IMR-90 (cell line): ENCODE measurements at regions not wholly inside any gene's neighbourhood (a gene's known extent, or its start where the extent isn't known, plus 50 kb on each side); places are given as distances from the start of the nearest gene placed in this dataset.

Source experiments
- ATAC-seq: fragments of 200-7000 bp; cut with Tn5 transposase; 2 replicates; pipeline ENCODE4 v1.9.1; 2020; ENCODE audit warnings: low read depth, mild to moderate bottlenecking, moderate library complexity
- BruUV-seq: library from RNA; stranded (reverse); fragments of 400-500 nt; replicated peaks from 2 replicates; lab custom pipeline; 2021; lab: Mats Ljungman, UMichigan
- CTCF ChIA-PET: fragments of 300-600 bp; formaldehyde crosslinking; extraction: SDS; loops from one replicate; lab custom pipeline; 2021; ENCODE audit warnings: antibody characterized with exemption; lab: Yijun Ruan, JAX
- POLR2A ChIA-PET: fragments of 300-600 bp; sonication (Branson Sonifier 250); formaldehyde crosslinking; loops from one replicate; lab custom pipeline; 2022; ENCODE audit warnings: antibody characterized with exemption; ENCODE audit not compliant: unreplicated experiment; lab: Charles Lee
- DNase-seq: peaks from one replicate; pipeline ENCODE4 v3.0.0; 2013
- H2AFZ ChIP-seq: replicated peaks from 2 replicates; pipeline ENCODE3; 2013; ENCODE audit warnings: low read length, mild to moderate bottlenecking; ENCODE audit not compliant: poor library complexity
- H2AK5ac ChIP-seq: 2 replicates; pipeline ENCODE4 v1.6.1; 2013; ENCODE audit warnings: low read depth, low read length, inconsistent platforms
- H2AK9ac ChIP-seq: replicated peaks from 2 replicates; pipeline ENCODE3; 2013; ENCODE audit warnings: mild to moderate bottlenecking, low read depth, low read length, moderate library complexity; ENCODE audit not compliant: poor library complexity
- H2BK120ac ChIP-seq: 2 replicates; pipeline ENCODE4 v1.6.1; 2013; ENCODE audit warnings: low read depth, low read length, inconsistent platforms
- H2BK15ac ChIP-seq: 3 replicates; pipeline ENCODE4 v1.6.1; 2013; ENCODE audit warnings: low read depth, low read length, inconsistent platforms
- H2BK20ac ChIP-seq: 2 replicates; pipeline ENCODE4 v1.6.1; 2013; ENCODE audit warnings: low read depth, mild to moderate bottlenecking, inconsistent platforms, low read length, moderate library complexity
- H2BK5ac ChIP-seq: 2 replicates; pipeline ENCODE4 v1.6.1; 2013; ENCODE audit warnings: mild to moderate bottlenecking, low read depth, low read length, inconsistent platforms; ENCODE audit not compliant: poor library complexity, severe bottlenecking
- H3K14ac ChIP-seq: replicated peaks from 2 replicates; pipeline ENCODE4 v1.6.1; 2013; ENCODE audit warnings: low read depth, low read length, inconsistent platforms
- H3K18ac ChIP-seq: 2 replicates; pipeline ENCODE4 v1.6.1; 2013; ENCODE audit warnings: low read depth, low read length, control low read depth
- H3K23ac ChIP-seq: 2 replicates; pipeline ENCODE4 v1.6.1; 2013; ENCODE audit warnings: low read depth, low read length, inconsistent platforms
- H3K27ac ChIP-seq: 2 replicates; pipeline ENCODE4 v1.5.1; 2013; ENCODE audit warnings: mild to moderate bottlenecking, control low read depth, low read length; ENCODE audit not compliant: insufficient read depth
- H3K27me3 ChIP-seq: 2 replicates; pipeline ENCODE4 v1.6.1; 2013; ENCODE audit warnings: low read length; ENCODE audit not compliant: control insufficient read depth, insufficient read depth
- H3K36me3 ChIP-seq: 2 replicates; pipeline ENCODE4 v1.6.1; 2013; ENCODE audit warnings: low read length, mixed read lengths; ENCODE audit not compliant: control insufficient read depth, insufficient read depth
- H3K4ac ChIP-seq: 2 replicates; pipeline ENCODE4 v1.6.1; 2013; ENCODE audit warnings: low read depth, low read length, inconsistent platforms
- H3K4me1 ChIP-seq: 2 replicates; pipeline ENCODE4 v1.6.1; 2013; ENCODE audit warnings: low read length, mixed read lengths; ENCODE audit not compliant: control insufficient read depth, insufficient read depth
- H3K4me2 ChIP-seq: 2 replicates; pipeline ENCODE4 v1.6.1; 2013; ENCODE audit warnings: low read depth, mild to moderate bottlenecking, control low read depth, low read length, moderate library complexity
- H3K4me3 ChIP-seq: 2 replicates; pipeline ENCODE4 v1.5.1; 2013; ENCODE audit warnings: low read depth, mild to moderate bottlenecking, control low read depth, low read length, moderate library complexity; ENCODE audit not compliant: insufficient read depth
- H3K56ac ChIP-seq: 2 replicates; pipeline ENCODE4 v1.6.1; 2013; ENCODE audit warnings: low read length, inconsistent platforms; ENCODE audit not compliant: insufficient read depth; ENCODE audit errors: extremely low read depth
- H3K79me1 ChIP-seq, 2 experiments: 2 replicates each; pipeline ENCODE4 v1.6.1; 2013; ENCODE audit warnings: low read length in 2 of 2, inconsistent platforms in 1 of 2, low read depth in 1 of 2
- H3K9ac ChIP-seq: 2 replicates; pipeline ENCODE4 v1.6.1; 2013; ENCODE audit warnings: low read depth, low read length, control low read depth
- H3K9me1 ChIP-seq: 2 replicates; pipeline ENCODE4 v1.6.1; 2013; ENCODE audit warnings: low read length, inconsistent platforms; ENCODE audit not compliant: insufficient read depth
- H3K9me3 ChIP-seq: 2 replicates; pipeline ENCODE4 v1.6.1; 2013; ENCODE audit warnings: low read length; ENCODE audit not compliant: control insufficient read depth, insufficient read depth
- H4K20me1 ChIP-seq: 2 replicates; pipeline ENCODE4 v1.6.1; 2013; ENCODE audit warnings: low read length, inconsistent platforms; ENCODE audit not compliant: insufficient read depth
- H4K5ac ChIP-seq: 2 replicates; pipeline ENCODE4 v1.6.1; 2013; ENCODE audit warnings: mild to moderate bottlenecking, low read depth, low read length, control low read depth
- H4K8ac ChIP-seq, 2 experiments: 2 replicates each; pipeline ENCODE4 v1.6.1; 2013; ENCODE audit warnings: low read depth in 2 of 2, low read length in 2 of 2, control low read depth in 1 of 2, inconsistent platforms in 1 of 2
- H4K91ac ChIP-seq: 2 replicates; pipeline ENCODE4 v1.6.1; 2013; ENCODE audit warnings: low read depth, low read length, inconsistent platforms; ENCODE audit not compliant: insufficient read depth
- BHLHE40 ChIP-seq: fragments of 150-350 bp; IDR thresholded peaks from 2 replicates; pipeline ENCODE4 v1.6.1; 2016; ENCODE audit warnings: mild to moderate bottlenecking, low read depth, low read length
- MAZ ChIP-seq: IDR thresholded peaks from 2 replicates; pipeline ENCODE4 v1.6.1; 2012; ENCODE audit warnings: low read depth, mild to moderate bottlenecking, low read length, improper control_type of control experiment, moderate library complexity, borderline replicate concordance
- WGBS, 2 experiments: methylation state at CpG; one replicate each; pipeline versions ENCODE4 v1.1.5 to v1.1.7; 2013; ENCODE audit warnings: missing lambda C conversion rate in 2 of 2; ENCODE audit not compliant: insufficient read length in 1 of 2; ENCODE audit errors: extremely low coverage in 2 of 2; 5-methylcytosine and 5-hydroxymethylcytosine counted together
- dilution Hi-C: fragments of 300-500 bp; cut with HindIII; formaldehyde crosslinking; loops from one replicate; pipeline ENCODE4 v1.14.3; 2018; ENCODE audit warnings: low sequenced_read_pairs; ENCODE audit not compliant: unreplicated experiment
- in situ Hi-C: fragments of 300-500 bp; cut with MboI; formaldehyde crosslinking; loops from 3 replicates; pipeline ENCODE4 v1.14.3; 2019; ENCODE audit warnings: low sequenced_read_pairs, inconsistent platforms, mixed read lengths
- intact Hi-C: fragments of 100-400 bp; cut with micrococcal nuclease; formaldehyde crosslinking; loops from 2 replicates; pipeline ENCODE4 v1.10.0; 2022

DNA sequence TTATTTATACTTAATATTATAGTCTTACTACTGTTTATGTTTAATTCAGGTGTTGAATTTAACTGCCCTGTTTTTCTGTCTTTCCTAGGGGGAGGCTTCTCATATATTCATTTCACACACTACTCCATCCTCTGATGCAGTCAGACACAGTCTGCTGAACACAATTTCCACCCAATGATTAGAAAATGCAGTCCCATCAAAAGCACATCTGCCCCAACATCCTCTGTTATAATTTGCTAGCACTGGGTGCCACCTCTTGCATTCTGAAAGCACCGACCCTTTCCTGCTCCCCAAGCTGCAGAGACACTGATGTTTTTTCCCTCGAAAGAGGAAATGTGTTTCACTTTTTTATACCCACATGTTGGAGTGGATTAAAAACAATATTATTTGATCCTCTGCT, 474.7 kb downstream of the PID1 start:
- Histone ChIP-seq H3K4ac (no peak overlapping the region), H2AK9ac (no peak overlapping the region), H4K20me1 (no peaks in the 10 kb centered on the region), H3K36me3 (no peaks in the 10 kb centered on the region), H4K5ac (no peak overlapping the region), H3K79me1 (no peaks in the 10 kb centered on the region), H3K27me3 (no peaks in the 10 kb centered on the region), H3K14ac (no peak overlapping the region), H3K9me1 (no peaks in the 10 kb centered on the region), H2BK20ac (no peak overlapping the region), H3K4me2 (no peak overlapping the region), H2BK15ac (no peak overlapping the region), H3K9ac (no peak overlapping the region), H3K56ac (no peak overlapping the region), H3K27ac (no peak overlapping the region), H4K91ac (no peak overlapping the region), H3K4me3 (no peak overlapping the region), H2AK5ac (no peak overlapping the region), H3K23ac (no peak overlapping the region), H3K4me1 (no peaks in the 10 kb centered on the region), H2BK5ac (no peak overlapping the region), H2AFZ (no peak overlapping the region), H2BK120ac (no peak overlapping the region), H4K8ac (no peak overlapping the region), H3K18ac (no peak overlapping the region), H3K9me3 (peaks cover 6% of the 10 kb centered on the region)
- no peak for TF ChIP-seq BHLHE40
- TF ChIP-seq MAZ = no peak
- no peak for ATAC-seq
- no peak for DNase-seq
- dilution Hi-C loops (no loop called here), in situ Hi-C loops (no loop called here), intact Hi-C loops (no loop called here)
- BruUV-seq = no TSS peak
- CTCF ChIA-PET = no interaction called here
- WGBS, 2 experiments = no CpG with 5 or more reads among the region's 2 CpGs
- POLR2A ChIA-PET = no interaction called here
